LNCaP clone FGC (cell line): ENCODE measurements at regions not wholly inside any gene's neighbourhood (a gene's known extent, or its start where the extent isn't known, plus 50 kb on each side); places are given as distances from the start of the nearest gene placed in this dataset.
"Not testable (repeated sequence)": the region's sequence is repeated elsewhere in the genome, so short reads cannot be mapped to it uniquely, and the experiment has no call there.

ENCODE experiments used
- DNase-seq: peaks from one replicate; pipeline ENCODE4 v3.0.0-alpha.2; 2011; ENCODE audit warnings: low read depth
- H3K4me3 ChIP-seq: 2 replicates; pipeline ENCODE4 v1.5.1; 2011; ENCODE audit warnings: mild to moderate bottlenecking, low read depth, low read length, control low read depth
- CTCF ChIP-seq: IDR thresholded peaks from 2 replicates; pipeline ENCODE4 v1.5.1; 2012; ENCODE audit warnings: mild to moderate bottlenecking; ENCODE audit not compliant: control insufficient read depth, insufficient read depth; ENCODE audit errors: extremely low read depth

- DNase-seq = no peak
- no peak for TF ChIP-seq CTCF
- H3K4me3 ChIP-seq = no peak overlapping the region
Observed at GRCh38 chr15:66865622-66866611, 163.9 kb downstream of the SMAD6 start.

DNA sequence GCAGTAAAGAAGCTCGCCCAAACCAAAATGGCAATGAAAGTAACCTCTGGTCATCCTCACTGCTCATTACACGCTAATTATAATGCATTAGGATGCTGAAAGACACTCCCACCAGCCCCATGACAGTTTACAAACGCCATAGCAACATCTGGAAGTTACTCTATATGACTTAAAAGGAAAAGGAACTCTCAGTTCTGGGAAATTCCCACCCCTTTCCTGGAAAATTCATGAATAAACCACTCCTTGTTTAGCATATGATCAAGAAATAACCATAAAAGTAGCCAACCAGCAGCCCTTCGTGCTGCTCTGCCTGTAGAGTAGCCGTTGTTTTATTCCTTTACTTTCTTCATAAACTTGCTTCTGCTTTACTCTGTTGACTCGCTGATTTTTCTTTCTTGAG lies 164.6 kb downstream of the SMAD6 start:
- no peak for DNase-seq
- TF ChIP-seq CTCF = no peak
- no peak overlapping the region for H3K4me3 ChIP-seq

GRCh38 chr15:66868918-66869317 lies 166.9 kb downstream of the SMAD6 start:
- no peak overlapping the region for H3K4me3 ChIP-seq
- no peak for DNase-seq
- no peak for TF ChIP-seq CTCF

DNA sequence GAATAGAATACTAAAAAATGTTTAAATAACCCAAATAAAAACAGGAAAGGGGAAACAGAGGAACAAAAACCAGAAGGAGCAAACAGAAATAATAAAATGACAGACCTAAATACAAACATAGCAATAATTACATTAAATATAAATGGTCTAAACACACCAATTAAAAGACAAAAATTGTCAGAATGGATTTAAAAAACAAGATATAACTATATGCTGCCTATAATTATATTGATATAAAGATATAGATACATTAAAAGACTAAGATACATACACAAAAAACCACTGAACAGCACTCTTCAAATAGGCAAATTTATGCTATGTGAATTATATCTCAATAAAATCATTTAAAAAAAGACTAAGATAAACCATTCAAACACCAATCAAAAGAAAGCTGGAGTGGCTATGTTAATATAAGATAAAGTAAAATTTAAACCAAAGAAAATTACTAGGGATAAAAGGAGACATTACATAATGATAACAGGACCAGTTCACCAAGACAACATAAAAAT lies 168.9 kb downstream of the SMAD6 start:
- no peak overlapping the region for H3K4me3 ChIP-seq
- TF ChIP-seq CTCF = no peak
- DNase-seq = no peak

- DNase-seq = no peak
Observed at GRCh38 chr15:66872405-66872804, 170.4 kb downstream of the SMAD6 start.

DNA sequence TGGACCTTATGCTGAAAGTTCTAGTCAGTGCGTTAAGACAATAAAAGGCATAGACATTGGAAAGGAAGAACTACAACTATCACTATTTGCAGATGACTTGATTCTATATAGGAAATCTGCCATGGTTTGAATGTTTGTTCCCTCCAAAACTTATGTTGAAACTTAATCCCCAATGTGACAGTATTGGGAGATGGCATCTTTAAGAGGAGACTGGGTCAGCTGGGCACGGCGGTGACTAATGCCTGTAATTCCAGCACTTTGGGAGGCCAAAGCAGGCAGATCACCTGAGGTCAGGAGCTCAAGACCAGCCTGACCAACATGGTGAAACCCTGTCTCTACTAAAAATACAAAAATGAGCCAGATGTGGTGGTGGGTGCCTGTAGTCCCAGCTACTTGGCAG lies 171.3 kb downstream of the SMAD6 start:
- not testable (repeated sequence) for DNase-seq, H3K4me3 ChIP-seq

More at GRCh38 chr15:66872405-66872804, 170.4 kb downstream of the SMAD6 start:
- TF ChIP-seq CTCF = no peak
- H3K4me3 ChIP-seq = no peak overlapping the region

GRCh38 chr15:66873856-66874255 lies 171.8 kb downstream of the SMAD6 start:
- H3K4me3 ChIP-seq = no peak overlapping the region
- no peak for DNase-seq
- TF ChIP-seq CTCF = no peak
